Spinal cord (tissue), 9 donors: ENCODE measurements at regions not wholly inside any gene's neighbourhood (a gene's known extent, or its start where the extent isn't known, plus 50 kb on each side); places are given as distances from the start of the nearest gene placed in this dataset.

Experiments
- DNase-seq, 6 donors: peaks; one replicate each; pipeline versions ENCODE4 v3.0.0 to v3.0.0-alpha.2; 2013 to 2015; ENCODE audit warnings: low spot score in 6 of 6, low read depth in 4 of 6
- H3K27ac ChIP-seq: one replicate; pipeline ENCODE4 v1.5.1; 2013; ENCODE audit warnings: low read depth, low read length, control low read depth
- H3K27me3 ChIP-seq: one replicate; pipeline ENCODE4 v1.6.1; 2013; ENCODE audit warnings: low read length; ENCODE audit not compliant: control insufficient read depth, insufficient read depth
- H3K36me3 ChIP-seq: one replicate; pipeline ENCODE4 v1.6.1; 2013; ENCODE audit warnings: low read length; ENCODE audit not compliant: control insufficient read depth, insufficient read depth
- H3K4me1 ChIP-seq: one replicate; pipeline ENCODE4 v1.6.1; 2013; ENCODE audit warnings: low read length; ENCODE audit not compliant: control insufficient read depth, insufficient read depth
- H3K4me3 ChIP-seq: one replicate; pipeline ENCODE4 v1.5.1; 2013; ENCODE audit warnings: low read depth, low read length, control low read depth
- H3K9me3 ChIP-seq: one replicate; pipeline ENCODE4 v1.6.1; 2013; ENCODE audit warnings: low read length; ENCODE audit not compliant: control insufficient read depth, insufficient read depth
- WGBS: methylation state at CpG from one replicate; pipeline ENCODE4 v1.1.5; 2013; ENCODE audit warnings: missing lambda C conversion rate; ENCODE audit not compliant: insufficient coverage; 5-methylcytosine and 5-hydroxymethylcytosine counted together
- donor health status: healthy.

DNA sequence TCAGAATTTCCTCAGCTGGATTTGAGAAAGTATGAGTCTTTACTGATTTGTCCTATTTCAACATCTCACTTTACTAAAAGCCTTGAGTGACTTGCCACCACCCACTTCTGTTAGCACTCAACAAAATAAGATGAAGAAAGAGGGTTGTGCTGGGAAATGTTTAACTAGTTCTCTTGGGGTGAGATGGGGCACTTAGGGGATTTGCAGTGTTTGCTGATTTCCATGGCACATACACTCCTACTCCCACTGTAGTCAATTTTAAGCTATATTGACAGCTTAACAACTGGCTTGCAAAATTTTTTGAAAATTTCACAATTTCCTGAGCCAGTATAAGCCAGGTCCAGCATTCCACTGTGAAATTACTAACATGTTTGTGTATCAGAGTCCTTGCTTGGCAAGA is 463.1 kb upstream of the ARHGEF26 start:
- Histone ChIP-seq H3K27ac (no peak overlapping the region), H3K9me3 (peaks cover 2% of the 10 kb centered on the region), H3K27me3 (no peaks in the 10 kb centered on the region)

DNA sequence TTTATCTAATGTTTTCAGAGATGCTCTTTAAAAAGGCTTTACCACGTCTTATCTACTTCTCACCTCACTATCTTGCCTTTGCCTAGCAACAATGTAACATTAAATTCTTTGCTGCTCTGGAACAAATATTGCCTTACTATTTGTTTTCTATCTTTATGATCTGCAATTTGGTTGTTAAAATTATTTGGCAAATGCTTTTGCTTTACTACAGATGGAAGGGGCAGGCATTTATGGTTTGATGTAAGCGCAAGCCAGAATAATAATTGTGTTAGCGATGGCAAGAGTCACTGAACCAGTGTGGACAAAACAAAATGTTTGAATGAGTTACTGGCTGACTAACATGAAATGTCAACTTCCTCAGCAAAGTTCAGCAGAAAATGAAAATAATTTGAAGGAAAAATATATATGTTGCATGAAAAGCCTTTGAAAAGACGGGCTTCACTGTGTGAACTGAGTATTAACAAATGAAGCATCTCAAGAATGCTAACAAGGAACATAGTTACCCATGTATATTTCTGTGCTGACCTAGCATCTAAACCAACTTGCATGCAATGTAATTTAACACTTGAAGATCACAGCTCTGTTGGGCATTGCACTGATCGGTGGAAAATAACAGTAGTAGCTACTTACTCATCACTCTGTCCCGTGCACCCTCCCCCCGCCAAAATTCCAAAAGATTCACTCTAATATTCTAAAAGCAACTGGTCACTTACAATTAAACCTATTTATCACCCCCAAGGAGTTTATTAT is 454.0 kb upstream of the ARHGEF26 start:
- no peak overlapping the region for H3K4me3 ChIP-seq
- H3K27me3 ChIP-seq = no peaks in the 10 kb centered on the region
- 83% methylated on average over 2 of the region's 7 CpGs for WGBS
- H3K27ac ChIP-seq = no peak overlapping the region
- no peak for DNase-seq
- no peaks in the 10 kb centered on the region for H3K4me1 ChIP-seq
- no peaks in the 10 kb centered on the region for H3K9me3 ChIP-seq
- no peaks in the 10 kb centered on the region for H3K36me3 ChIP-seq

More for the DNA sequence above, 463.1 kb upstream of the ARHGEF26 start:
- DNase-seq = no peak
- no peaks in the 10 kb centered on the region for H3K4me1 ChIP-seq
- no peaks in the 10 kb centered on the region for H3K36me3 ChIP-seq
- H3K4me3 ChIP-seq = no peak overlapping the region

DNA sequence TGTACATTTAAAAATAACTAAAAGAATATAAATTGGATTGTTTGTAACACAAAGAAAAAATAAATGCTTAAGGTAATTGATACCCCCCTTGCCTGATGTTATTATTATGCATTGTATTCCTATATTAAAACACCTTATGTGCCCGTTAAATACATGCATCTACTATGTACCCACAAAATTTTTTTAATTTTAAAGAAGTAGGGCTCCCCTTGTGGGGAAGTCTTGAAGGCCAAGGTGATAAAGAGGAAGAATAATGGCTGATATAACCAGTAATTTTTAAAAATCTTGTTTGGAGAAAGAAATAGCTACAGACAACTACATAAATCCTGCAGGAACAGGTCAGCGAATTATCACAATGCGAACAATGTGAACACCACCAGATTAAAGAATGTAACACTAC is 451.7 kb upstream of the ARHGEF26 start:
- no peak overlapping the region for H3K27ac ChIP-seq
- 83% methylated on average over 2 of the region's 3 CpGs for WGBS
- no peaks in the 10 kb centered on the region for H3K9me3 ChIP-seq
- no peak overlapping the region for H3K4me3 ChIP-seq
- no peak for DNase-seq
- no peaks in the 10 kb centered on the region for H3K36me3 ChIP-seq
- no peaks in the 10 kb centered on the region for H3K4me1 ChIP-seq
- H3K27me3 ChIP-seq = no peaks in the 10 kb centered on the region

DNA sequence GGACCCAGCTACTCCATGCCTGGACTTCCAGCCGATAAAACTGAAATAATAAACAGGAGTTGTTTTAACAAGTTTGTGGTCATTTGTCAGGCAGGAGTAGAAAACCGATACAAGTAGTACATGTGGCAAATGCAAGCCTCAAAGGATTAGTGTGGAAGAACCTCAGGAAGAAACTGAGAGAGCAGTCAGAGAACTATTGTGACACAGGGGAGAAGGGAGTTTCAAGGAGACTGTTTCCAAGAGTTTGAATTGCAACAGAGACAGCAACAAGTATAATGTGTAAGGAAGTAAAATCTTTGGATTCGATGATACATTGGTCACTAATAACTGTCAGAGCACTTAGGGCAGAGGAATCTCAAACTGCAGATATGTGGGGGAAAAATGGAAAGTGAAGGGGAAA is 450.6 kb upstream of the ARHGEF26 start:
- Histone ChIP-seq H3K27me3 (no peaks in the 10 kb centered on the region), H3K9me3 (no peaks in the 10 kb centered on the region), H3K4me3 (no peak overlapping the region), H3K36me3 (no peaks in the 10 kb centered on the region), H3K27ac (no peak overlapping the region), H3K4me1 (no peaks in the 10 kb centered on the region)
- WGBS = 81% methylated on average over 3 of the region's 3 CpGs
- DNase-seq = no peak

DNA sequence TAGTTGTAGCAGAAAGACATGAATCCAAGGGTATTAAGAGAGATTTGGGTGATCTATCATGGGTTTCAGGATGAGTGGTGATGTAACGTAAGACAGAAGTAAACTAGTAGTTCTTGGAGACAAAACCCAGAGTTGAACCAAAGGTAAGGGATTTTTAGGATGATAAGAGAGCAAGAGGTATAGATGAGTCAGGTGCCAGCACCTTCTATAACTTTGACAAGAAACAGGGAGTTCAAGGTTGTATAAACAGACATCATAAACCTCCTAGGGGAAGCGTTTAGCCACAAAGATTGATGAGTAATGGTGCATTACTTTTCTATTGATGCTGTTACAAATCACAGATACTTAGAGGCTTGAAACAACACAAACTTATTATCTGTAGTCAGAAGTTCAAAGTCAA is 447.3 kb upstream of the ARHGEF26 start:
- DNase-seq = no peak
- Histone ChIP-seq H3K27ac (no peak overlapping the region), H3K4me1 (no peaks in the 10 kb centered on the region), H3K4me3 (no peak overlapping the region), H3K36me3 (no peaks in the 10 kb centered on the region), H3K27me3 (no peaks in the 10 kb centered on the region), H3K9me3 (no peaks in the 10 kb centered on the region)
- WGBS = 89% methylated on average over 1 of the region's 2 CpGs

DNA sequence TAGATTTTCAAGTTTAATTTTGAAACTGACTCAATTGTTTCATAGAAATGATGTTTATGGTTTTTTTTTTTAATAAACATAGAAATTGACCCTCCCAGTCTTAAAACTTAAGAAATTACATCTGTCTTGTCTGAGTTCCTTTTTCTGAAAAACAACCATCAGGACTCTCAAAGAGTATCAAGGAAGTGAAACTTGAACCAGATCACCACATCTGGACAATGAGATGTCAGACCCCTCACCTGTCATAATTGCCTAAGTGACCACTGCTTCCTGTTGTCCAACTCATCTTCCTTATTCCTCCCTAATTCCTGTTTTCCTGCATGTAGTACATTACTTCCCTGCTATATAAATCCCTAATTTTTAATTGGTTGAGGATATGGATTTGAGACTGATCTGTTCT is 441.5 kb upstream of the ARHGEF26 start:
- H3K36me3 ChIP-seq = no peaks in the 10 kb centered on the region
- H3K27me3 ChIP-seq = no peaks in the 10 kb centered on the region
- no peaks in the 10 kb centered on the region for H3K9me3 ChIP-seq
- no peak overlapping the region for H3K4me3 ChIP-seq
- H3K27ac ChIP-seq = no peak overlapping the region
- no peak for DNase-seq
- H3K4me1 ChIP-seq = no peaks in the 10 kb centered on the region

DNA sequence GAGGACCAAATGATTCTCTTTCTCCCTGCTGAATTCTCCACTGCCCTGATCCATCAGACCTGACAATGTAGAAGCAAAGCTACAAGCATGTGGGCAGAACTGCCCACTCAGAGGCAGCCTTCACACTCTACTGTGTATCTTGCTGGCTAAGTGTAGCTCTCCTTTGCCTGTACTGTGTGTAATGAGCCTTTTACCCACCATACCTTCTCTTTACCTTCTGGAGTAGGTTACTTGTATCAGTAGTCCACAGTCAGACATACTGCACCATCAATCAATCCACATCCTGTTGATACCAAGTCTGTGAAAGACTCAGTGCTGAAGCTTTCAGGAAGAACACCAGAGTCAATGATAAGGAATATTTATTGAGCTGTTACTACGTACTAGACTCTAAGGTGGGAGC is 440.7 kb upstream of the ARHGEF26 start:
- H3K4me1 ChIP-seq = no peaks in the 10 kb centered on the region
- H3K27ac ChIP-seq = no peak overlapping the region
- H3K36me3 ChIP-seq = no peaks in the 10 kb centered on the region
- no peak for DNase-seq
- no peaks in the 10 kb centered on the region for H3K27me3 ChIP-seq
- H3K4me3 ChIP-seq = no peak overlapping the region
- H3K9me3 ChIP-seq = no peaks in the 10 kb centered on the region
- WGBS = no CpG with 5 or more reads among the region's 1 CpG

DNA sequence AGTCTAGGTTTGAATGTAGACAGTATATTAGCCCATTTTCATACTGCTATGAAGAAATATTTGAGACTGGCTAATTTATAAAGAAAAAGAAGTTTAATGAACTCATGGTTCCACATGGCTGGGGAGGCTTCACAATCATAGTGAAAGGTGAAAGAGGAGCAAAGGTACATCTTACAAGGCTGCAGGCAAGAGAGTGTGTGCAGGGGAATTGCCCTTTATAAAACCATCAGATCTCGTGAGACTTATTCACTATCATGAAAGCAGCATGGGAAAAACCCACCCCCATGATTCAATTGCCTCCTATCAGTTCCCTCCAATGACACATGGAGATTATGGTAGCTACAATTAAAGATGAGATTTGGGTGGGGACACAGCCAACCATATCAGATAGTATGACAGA is 440.1 kb upstream of the ARHGEF26 start:
- Histone ChIP-seq H3K36me3 (no peaks in the 10 kb centered on the region), H3K27me3 (no peaks in the 10 kb centered on the region), H3K27ac (no peak overlapping the region), H3K9me3 (no peaks in the 10 kb centered on the region), H3K4me3 (no peak overlapping the region), H3K4me1 (no peaks in the 10 kb centered on the region)
- no peak for DNase-seq
- no CpG with 5 or more reads among the region's 1 CpG for whole genome bisulfite sequencing

DNA sequence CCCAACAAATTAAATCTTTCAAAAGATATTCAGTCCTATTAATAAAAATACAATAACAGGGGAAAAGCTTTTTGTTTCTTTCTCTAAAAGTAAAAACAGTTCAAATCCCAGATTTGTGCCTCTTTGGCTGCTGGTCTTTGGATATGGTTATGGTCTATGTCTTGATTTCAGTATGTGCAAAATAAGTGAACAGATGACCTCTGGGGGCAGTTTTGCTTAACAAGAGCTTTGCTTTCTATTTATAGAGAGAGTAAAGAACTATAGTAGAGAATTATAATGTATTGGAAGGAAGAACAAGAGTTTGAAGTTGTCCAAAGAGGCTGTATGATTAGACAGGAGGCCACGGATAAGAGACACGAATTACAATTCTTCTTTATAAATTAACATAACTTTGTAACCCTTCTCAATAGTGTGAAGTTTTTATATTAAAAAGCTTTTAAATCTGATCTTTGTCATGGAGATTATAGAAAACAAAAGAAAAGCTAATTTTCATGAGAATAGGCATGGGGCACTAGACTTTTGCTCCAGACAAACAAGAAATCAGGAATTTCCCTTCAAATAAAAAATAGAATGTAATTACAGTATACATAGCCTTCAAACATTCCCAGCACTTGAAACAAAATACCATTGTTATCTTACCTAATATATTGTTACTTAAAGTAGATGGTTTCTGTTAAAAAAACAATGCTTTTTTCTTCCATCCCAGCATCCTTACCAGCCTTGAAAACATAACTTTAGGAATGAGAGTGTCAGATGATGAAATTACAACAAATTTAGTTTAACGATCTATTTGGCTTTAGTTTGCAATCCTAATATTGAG is 432.7 kb upstream of the ARHGEF26 start:
- no peaks in the 10 kb centered on the region for H3K27me3 ChIP-seq
- H3K27ac ChIP-seq = no peak overlapping the region
- no CpG with 5 or more reads among the region's 3 CpGs for whole genome bisulfite sequencing
- no peaks in the 10 kb centered on the region for H3K4me1 ChIP-seq
- DNase-seq = no peak
- H3K9me3 ChIP-seq = no peaks in the 10 kb centered on the region
- no peaks in the 10 kb centered on the region for H3K36me3 ChIP-seq
- H3K4me3 ChIP-seq = no peak overlapping the region

DNA sequence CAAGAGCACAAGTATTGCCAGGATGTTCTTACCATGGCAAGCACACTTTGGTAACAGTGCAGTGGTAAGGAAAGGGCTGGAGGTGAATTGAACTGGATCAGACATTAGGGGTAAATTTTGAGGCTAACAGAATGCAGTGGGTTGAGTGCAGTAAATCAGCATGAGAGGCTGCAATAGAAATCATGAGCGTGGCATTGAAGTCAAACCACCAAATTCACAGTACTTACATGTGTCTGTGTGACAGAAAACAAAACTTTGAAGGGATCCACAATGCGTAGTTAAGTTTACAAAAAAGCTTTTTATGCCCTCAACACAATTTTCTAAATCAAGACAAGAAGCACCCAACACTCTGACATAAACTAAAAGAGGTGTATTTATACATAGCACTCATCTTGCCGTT is 428.0 kb upstream of the ARHGEF26 start:
- DNase-seq = no peak
- 100% methylated on average over 1 of the region's 3 CpGs for WGBS
- Histone ChIP-seq H3K27ac (no peak overlapping the region), H3K9me3 (no peaks in the 10 kb centered on the region), H3K4me3 (no peak overlapping the region), H3K4me1 (no peaks in the 10 kb centered on the region), H3K36me3 (no peaks in the 10 kb centered on the region), H3K27me3 (no peaks in the 10 kb centered on the region)
